GM18502 (cell line): ENCODE measurements at regions not wholly inside any gene's neighbourhood (a gene's known extent, or its start where the extent isn't known, plus 50 kb on each side); places are given as distances from the start of the nearest gene placed in this dataset.

ENCODE experiments used
- ATAC-seq: cut with Tn5 transposase; IDR thresholded peaks from one replicate; pipeline ENCODE4 v1.9.1; 2021; ENCODE audit warnings: mild to moderate bottlenecking; ENCODE audit not compliant: unreplicated experiment, poor library complexity

- no peak for ATAC-seq
Observed at GRCh38 chr16:86365513-86366273, 144.6 kb upstream of the FOXF1 start.

- ATAC-seq = no peak
Observed at GRCh38 chr16:86366481-86366880, 143.8 kb upstream of the FOXF1 start.

- no peak for ATAC-seq
Observed at GRCh38 chr16:86367291-86368072, 142.8 kb upstream of the FOXF1 start.

- no peak for ATAC-seq
Observed at GRCh38 chr16:86368261-86368660, 142.1 kb upstream of the FOXF1 start.

GRCh38 chr16:86370062-86370461 lies 140.3 kb upstream of the FOXF1 start:
- ATAC-seq = no peak

- ATAC-seq = no peak
Observed at GRCh38 chr16:86371083-86371803, 139.1 kb upstream of the FOXF1 start.

GRCh38 chr16:86372193-86372592 lies 138.1 kb upstream of the FOXF1 start:
- no peak for ATAC-seq

GRCh38 chr16:86373276-86373901 lies 136.9 kb upstream of the FOXF1 start:
- no peak for ATAC-seq

- no peak for ATAC-seq
Observed at GRCh38 chr16:86374603-86375130, 135.7 kb upstream of the FOXF1 start.

- no peak for ATAC-seq
Observed at GRCh38 chr16:86375364-86375763, 135.0 kb upstream of the FOXF1 start.

GRCh38 chr16:86375851-86376250 lies 134.5 kb upstream of the FOXF1 start:
- ATAC-seq = no peak

GRCh38 chr16:86376837-86377236 lies 133.5 kb upstream of the FOXF1 start:
- ATAC-seq = no peak

GRCh38 chr16:86377251-86378022 lies 132.9 kb upstream of the FOXF1 start:
- no peak for ATAC-seq

- ATAC-seq = no peak
Observed at GRCh38 chr16:86378128-86378527, 132.2 kb upstream of the FOXF1 start.

GRCh38 chr16:86378831-86379504 lies 131.4 kb upstream of the FOXF1 start:
- no peak for ATAC-seq

- no peak for ATAC-seq
Observed at GRCh38 chr16:86379505-86379846, 130.9 kb upstream of the FOXF1 start.

GRCh38 chr16:86380030-86380429 lies 130.3 kb upstream of the FOXF1 start:
- ATAC-seq = no peak

- no peak for ATAC-seq
Observed at GRCh38 chr16:86381491-86381890, 128.8 kb upstream of the FOXF1 start.

GRCh38 chr16:86382067-86382773 lies 128.1 kb upstream of the FOXF1 start:
- ATAC-seq = no peak
